SK-N-SH (cell line): ENCODE measurements at regions not wholly inside any gene's neighbourhood (a gene's known extent, or its start where the extent isn't known, plus 50 kb on each side); places are given as distances from the start of the nearest gene placed in this dataset.

ENCODE experiments used
- CTCF ChIP-seq: fragments of 200-600 bp; sonication (generic); IDR thresholded peaks from 2 replicates; pipeline ENCODE4 v1.6.1; 2017; ENCODE audit warnings: antibody characterized with exemption, mild to moderate bottlenecking, moderate library complexity
- EP300 ChIP-seq, 2 experiments: IDR thresholded peaks; 2 replicates each; pipeline versions ENCODE4 v1.4.0 to v1.6.1; 2012; ENCODE audit warnings: borderline replicate concordance in 1 of 2, low read depth in 1 of 2, low read length in 1 of 2
- EZH2phosphoT487 ChIP-seq: fragments of 200-600 bp; sonication (generic); IDR thresholded peaks from 2 replicates; pipeline ENCODE4 v1.6.1; 2017; ENCODE audit warnings: low read depth, mixed run types, mild to moderate bottlenecking, antibody characterized with exemption, moderate library complexity, borderline replicate concordance
- GABPA ChIP-seq: IDR thresholded peaks from 2 replicates; pipeline ENCODE4 v1.4.0; 2012; ENCODE audit warnings: low read depth, mild to moderate bottlenecking
- MXI1 ChIP-seq: IDR thresholded peaks from 2 replicates; pipeline ENCODE4 v1.6.1; 2012; ENCODE audit warnings: mild to moderate bottlenecking, low read depth, low read length, improper control_type of control experiment
- NRF1 ChIP-seq: IDR thresholded peaks from 2 replicates; pipeline ENCODE4 v1.6.1; 2012; ENCODE audit warnings: low read depth, mild to moderate bottlenecking, low read length
- POLR2AphosphoS5 ChIP-seq: IDR thresholded peaks from 2 replicates; pipeline ENCODE4 v1.6.1; 2012; ENCODE audit warnings: low read depth, low read length
- RFX5 ChIP-seq: IDR thresholded peaks from 2 replicates; pipeline ENCODE4 v1.6.1; 2012; ENCODE audit warnings: mild to moderate bottlenecking, improper control_type of control experiment, low read length
- TAF1 ChIP-seq: IDR thresholded peaks from 2 replicates; pipeline ENCODE4 v1.6.1; 2012; ENCODE audit warnings: low read depth, mild to moderate bottlenecking, low read length, moderate library complexity, borderline replicate concordance

GRCh38 chr2:145801210-145801609 lies 1281.3 kb upstream of the ZEB2 start:
- TF ChIP-seq EZH2phosphoT487 (no peak), MXI1 (no peak), NRF1 (no peak), POLR2AphosphoS5 (no peak), GABPA (no peak), TAF1 (no peak), CTCF (no peak), RFX5 (no peak), EP300 (IDR thresholded peaks at IDR 0.05; ENCODE audit: borderline replicate concordance in 1 of 2, low read depth in 1 of 2, low read length in 1 of 2) (no peak)
